GM21529 (cell line): ENCODE measurements at regions not wholly inside any gene's neighbourhood (a gene's known extent, or its start where the extent isn't known, plus 50 kb on each side); places are given as distances from the start of the nearest gene placed in this dataset.
"Not testable (repeated sequence)": the region's sequence is repeated elsewhere in the genome, so short reads cannot be mapped to it uniquely, and the experiment has no call there.

Experiments used
- ATAC-seq: cut with Tn5 transposase; IDR thresholded peaks from one replicate; pipeline ENCODE4 v1.9.1; 2021; ENCODE audit not compliant: unreplicated experiment

- ATAC-seq: no peak
Measured at GRCh38 chr22:47620391-47620790, 857.9 kb downstream of the TBC1D22A start.

GRCh38 chr22:47619631-47620030, 857.2 kb downstream of the TBC1D22A start:
- no peak for ATAC-seq

- no peak for ATAC-seq
Measured at GRCh38 chr22:47618180-47619010, 855.9 kb downstream of the TBC1D22A start.

GRCh38 chr22:47617186-47617585, 854.7 kb downstream of the TBC1D22A start:
- ATAC-seq: no peak

GRCh38 chr22:47616396-47617020, 854.1 kb downstream of the TBC1D22A start:
- no peak for ATAC-seq

- ATAC-seq: no peak
Measured at GRCh38 chr22:47615051-47615450, 852.6 kb downstream of the TBC1D22A start.

- ATAC-seq: no peak
Measured at GRCh38 chr22:47613606-47614350, 851.3 kb downstream of the TBC1D22A start.

- ATAC-seq: not testable (repeated sequence)
Measured at GRCh38 chr22:47613181-47613580, 850.7 kb downstream of the TBC1D22A start.

- ATAC-seq: no peak
Measured at GRCh38 chr22:47612311-47612910, 850.0 kb downstream of the TBC1D22A start.

GRCh38 chr22:47610764-47611163, 848.3 kb downstream of the TBC1D22A start:
- ATAC-seq: no peak

GRCh38 chr22:47610281-47610680, 847.8 kb downstream of the TBC1D22A start:
- ATAC-seq: no peak

- ATAC-seq: no peak
Measured at GRCh38 chr22:47609653-47610052, 847.2 kb downstream of the TBC1D22A start.

GRCh38 chr22:47608421-47608820, 846.0 kb downstream of the TBC1D22A start:
- no peak for ATAC-seq

GRCh38 chr22:47607486-47607885, 845.0 kb downstream of the TBC1D22A start:
- ATAC-seq: no peak

- ATAC-seq: no peak
Measured at GRCh38 chr22:47606426-47606825, 844.0 kb downstream of the TBC1D22A start.

GRCh38 chr22:47605886-47606285, 843.4 kb downstream of the TBC1D22A start:
- no peak for ATAC-seq

GRCh38 chr22:47605441-47605840, 843.0 kb downstream of the TBC1D22A start:
- no peak for ATAC-seq

- ATAC-seq: no peak
Measured at GRCh38 chr22:47604563-47604962, 842.1 kb downstream of the TBC1D22A start.

GRCh38 chr22:47602732-47603131, 840.3 kb downstream of the TBC1D22A start:
- no peak for ATAC-seq

- no peak for ATAC-seq
Measured at GRCh38 chr22:47601666-47602065, 839.2 kb downstream of the TBC1D22A start.
